GM23338 (cell line): ENCODE measurements at regions not wholly inside any gene's neighbourhood (a gene's known extent, or its start where the extent isn't known, plus 50 kb on each side); places are given as distances from the start of the nearest gene placed in this dataset.

Experiments used
- ATAC-seq: fragments of 200-7000 bp; cut with Tn5 transposase; 3 replicates; pipeline ENCODE4 v1.9.1; 2020
- DNase-seq: peaks from one replicate; pipeline ENCODE4 v3.0.0-alpha.2; 2015; ENCODE audit warnings: low spot score
- H2AFZ ChIP-seq: fragments of 200-600 bp; sonication (generic); 2 replicates; pipeline ENCODE4 v1.8.0; 2016; ENCODE audit warnings: antibody characterized with exemption, mild to moderate bottlenecking, moderate library complexity
- H3F3A ChIP-seq: fragments of 200-600 bp; sonication (generic); replicated peaks from 2 replicates; pipeline ENCODE4 v1.8.0; 2017; ENCODE audit warnings: antibody characterized with exemption, mixed run types, low read depth
- H3K27ac ChIP-seq: fragments of 200-600 bp; sonication (generic); 2 replicates; pipeline ENCODE4 v1.6.1; 2016; ENCODE audit warnings: low read depth
- H3K27me3 ChIP-seq: fragments of 200-600 bp; sonication (generic); 2 replicates; pipeline ENCODE4 v1.8.0; 2016; ENCODE audit warnings: mild to moderate bottlenecking, mixed run types, moderate library complexity; ENCODE audit not compliant: insufficient read depth
- H3K36me3 ChIP-seq: fragments of 200-600 bp; sonication (generic); 2 replicates; pipeline ENCODE4 v1.8.0; 2016; ENCODE audit warnings: mild to moderate bottlenecking; ENCODE audit not compliant: insufficient read depth
- H3K4me1 ChIP-seq: fragments of 200-600 bp; sonication (generic); 2 replicates; pipeline ENCODE4 v1.8.0; 2016; ENCODE audit warnings: mild to moderate bottlenecking, moderate library complexity; ENCODE audit not compliant: insufficient read depth
- H3K4me2 ChIP-seq: fragments of 200-600 bp; sonication (generic); 2 replicates; pipeline ENCODE4 v1.7.1; 2017; ENCODE audit warnings: mixed run types
- H3K4me3 ChIP-seq: fragments of 200-600 bp; sonication (generic); 2 replicates; pipeline ENCODE4 v1.6.1; 2016; ENCODE audit warnings: mixed run types
- H3K79me2 ChIP-seq: fragments of 200-600 bp; sonication (generic); replicated peaks from 2 replicates; pipeline ENCODE4 v1.8.0; 2017; ENCODE audit warnings: mild to moderate bottlenecking; ENCODE audit not compliant: insufficient read depth
- H3K9me2 ChIP-seq: fragments of 200-600 bp; sonication (generic); 2 replicates; pipeline ENCODE4 v1.8.0; 2017; ENCODE audit not compliant: insufficient read depth
- H4K20me1 ChIP-seq: fragments of 200-600 bp; sonication (generic); replicated peaks from 2 replicates; pipeline ENCODE4 v1.8.0; 2017; ENCODE audit warnings: mild to moderate bottlenecking; ENCODE audit not compliant: insufficient read depth
- H3K27ac Mint-ChIP-seq: 2 replicates; pipeline ENCODE4 v1.8.0; 2020; ENCODE audit warnings: inconsistent platforms, mild to moderate bottlenecking, moderate library complexity, mixed read lengths
- H3K27me3 Mint-ChIP-seq: 3 replicates; pipeline ENCODE4 v1.8.0; 2022; ENCODE audit warnings: low read depth, mild to moderate bottlenecking, moderate library complexity, mixed read lengths, inconsistent platforms; ENCODE audit not compliant: insufficient read depth, poor library complexity
- H3K36me3 Mint-ChIP-seq: 3 replicates; pipeline ENCODE4 v1.8.0; 2021; ENCODE audit warnings: low read depth, mild to moderate bottlenecking, inconsistent platforms, moderate library complexity, mixed read lengths
- H3K4me1 Mint-ChIP-seq: 3 replicates; pipeline ENCODE4 v1.8.0; 2020; ENCODE audit warnings: mild to moderate bottlenecking, inconsistent platforms, mixed read lengths
- H3K4me3 Mint-ChIP-seq: 3 replicates; pipeline ENCODE4 v1.8.0; 2021; ENCODE audit warnings: moderate library complexity, mild to moderate bottlenecking, inconsistent platforms, mixed read lengths
- H3K9me3 Mint-ChIP-seq: 3 replicates; pipeline ENCODE4 v1.8.0; 2020; ENCODE audit warnings: moderate library complexity, mild to moderate bottlenecking, inconsistent platforms, mixed read lengths
- ETS1 ChIP-seq: IDR thresholded peaks from 2 replicates; pipeline ENCODE4 v1.6.1; 2016; ENCODE audit warnings: antibody characterized with exemption
- EZH2 ChIP-seq: fragments of 200-600 bp; sonication (generic); IDR thresholded peaks from one replicate; pipeline ENCODE4 v1.8.0; 2017; ENCODE audit warnings: antibody characterized with exemption, mild to moderate bottlenecking, low read depth; ENCODE audit not compliant: unreplicated experiment
- NANOG ChIP-seq: IDR thresholded peaks from 2 replicates; pipeline ENCODE4 v1.6.1; 2016; ENCODE audit warnings: antibody characterized with exemption, borderline replicate concordance
- POLR2AphosphoS5 ChIP-seq: IDR thresholded peaks from 2 replicates; pipeline ENCODE4 v1.6.1; 2016; ENCODE audit warnings: antibody characterized with exemption, low read depth
- STAT1 ChIP-seq: IDR thresholded peaks from one replicate; pipeline ENCODE4 v1.6.1; 2016; ENCODE audit warnings: antibody characterized with exemption; ENCODE audit not compliant: unreplicated experiment
- ZNF114 ChIP-seq: fragments of 250-450 bp; sonication (Bioruptor Pico); IDR thresholded peaks from 2 replicates; pipeline ENCODE4 v1.5.0; 2020; ENCODE audit warnings: mild to moderate bottlenecking, moderate library complexity
- TF ChIP-seq, protein P1 (sequence below): IDR thresholded peaks from one replicate; pipeline ENCODE4 v1.6.1; 2018; ENCODE audit warnings: antibody characterized with exemption; ENCODE audit not compliant: unreplicated experiment
- TF ChIP-seq, protein P2 (sequence below): fragments of 250-450 bp; sonication (Bioruptor Pico); IDR thresholded peaks from 2 replicates; pipeline ENCODE4 v1.5.0; 2020; ENCODE audit warnings: mild to moderate bottlenecking, moderate library complexity

DNA sequence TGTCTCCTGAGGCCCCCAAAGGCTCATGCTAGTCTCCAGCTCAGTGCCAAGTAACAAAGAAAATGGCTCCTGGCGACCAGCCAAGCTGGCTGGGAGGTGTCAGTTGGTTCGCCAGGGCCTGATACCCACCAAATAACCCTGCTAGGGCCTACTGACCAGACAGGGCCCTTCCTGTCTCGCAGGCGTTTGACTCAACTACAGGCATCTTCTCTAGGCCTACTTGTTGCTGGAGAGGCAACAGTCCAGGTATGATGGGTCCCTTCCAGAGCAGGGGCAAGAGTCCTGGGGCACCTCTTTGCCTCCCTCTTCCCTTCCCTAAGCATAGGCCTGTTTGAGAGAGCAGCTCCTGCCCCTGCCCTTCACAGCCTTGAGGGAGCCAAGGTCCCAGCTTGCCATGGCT is 147.9 kb upstream of the VANGL1 start:
- Mint-ChIP-seq H3K36me3 (no peaks in the 10 kb centered on the region), H3K9me3 (no peaks in the 10 kb centered on the region), H3K4me1 (peaks cover 8% of the 10 kb centered on the region; the same call in 2 of the 3 replicates), H3K4me3 (no peak overlapping the region), H3K27ac (no peak overlapping the region), H3K27me3 (peaks cover 2% of the 10 kb centered on the region)
- H3K36me3 ChIP-seq = no peaks in the 10 kb centered on the region
- no peaks in the 10 kb centered on the region for H3K79me2 ChIP-seq
- DNase-seq (no peak), ATAC-seq (no peak)
- no peak overlapping the region for H3K27ac ChIP-seq
- no peak overlapping the region for H3K4me3 ChIP-seq
- no peak overlapping the region for H2AFZ ChIP-seq
- no peaks in the 10 kb centered on the region for H3K4me1 ChIP-seq
- no peak overlapping the region for H3K4me2 ChIP-seq
- TF ChIP-seq, protein P1, sequence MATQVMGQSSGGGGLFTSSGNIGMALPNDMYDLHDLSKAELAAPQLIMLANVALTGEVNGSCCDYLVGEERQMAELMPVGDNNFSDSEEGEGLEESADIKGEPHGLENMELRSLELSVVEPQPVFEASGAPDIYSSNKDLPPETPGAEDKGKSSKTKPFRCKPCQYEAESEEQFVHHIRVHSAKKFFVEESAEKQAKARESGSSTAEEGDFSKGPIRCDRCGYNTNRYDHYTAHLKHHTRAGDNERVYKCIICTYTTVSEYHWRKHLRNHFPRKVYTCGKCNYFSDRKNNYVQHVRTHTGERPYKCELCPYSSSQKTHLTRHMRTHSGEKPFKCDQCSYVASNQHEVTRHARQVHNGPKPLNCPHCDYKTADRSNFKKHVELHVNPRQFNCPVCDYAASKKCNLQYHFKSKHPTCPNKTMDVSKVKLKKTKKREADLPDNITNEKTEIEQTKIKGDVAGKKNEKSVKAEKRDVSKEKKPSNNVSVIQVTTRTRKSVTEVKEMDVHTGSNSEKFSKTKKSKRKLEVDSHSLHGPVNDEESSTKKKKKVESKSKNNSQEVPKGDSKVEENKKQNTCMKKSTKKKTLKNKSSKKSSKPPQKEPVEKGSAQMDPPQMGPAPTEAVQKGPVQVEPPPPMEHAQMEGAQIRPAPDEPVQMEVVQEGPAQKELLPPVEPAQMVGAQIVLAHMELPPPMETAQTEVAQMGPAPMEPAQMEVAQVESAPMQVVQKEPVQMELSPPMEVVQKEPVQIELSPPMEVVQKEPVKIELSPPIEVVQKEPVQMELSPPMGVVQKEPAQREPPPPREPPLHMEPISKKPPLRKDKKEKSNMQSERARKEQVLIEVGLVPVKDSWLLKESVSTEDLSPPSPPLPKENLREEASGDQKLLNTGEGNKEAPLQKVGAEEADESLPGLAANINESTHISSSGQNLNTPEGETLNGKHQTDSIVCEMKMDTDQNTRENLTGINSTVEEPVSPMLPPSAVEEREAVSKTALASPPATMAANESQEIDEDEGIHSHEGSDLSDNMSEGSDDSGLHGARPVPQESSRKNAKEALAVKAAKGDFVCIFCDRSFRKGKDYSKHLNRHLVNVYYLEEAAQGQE = no peak
- TF ChIP-seq ZNF114 (CRISPR knock-in tag) = no peak
- no peak for TF ChIP-seq EZH2
- TF ChIP-seq STAT1 = no peak
- TF ChIP-seq, protein P2, sequence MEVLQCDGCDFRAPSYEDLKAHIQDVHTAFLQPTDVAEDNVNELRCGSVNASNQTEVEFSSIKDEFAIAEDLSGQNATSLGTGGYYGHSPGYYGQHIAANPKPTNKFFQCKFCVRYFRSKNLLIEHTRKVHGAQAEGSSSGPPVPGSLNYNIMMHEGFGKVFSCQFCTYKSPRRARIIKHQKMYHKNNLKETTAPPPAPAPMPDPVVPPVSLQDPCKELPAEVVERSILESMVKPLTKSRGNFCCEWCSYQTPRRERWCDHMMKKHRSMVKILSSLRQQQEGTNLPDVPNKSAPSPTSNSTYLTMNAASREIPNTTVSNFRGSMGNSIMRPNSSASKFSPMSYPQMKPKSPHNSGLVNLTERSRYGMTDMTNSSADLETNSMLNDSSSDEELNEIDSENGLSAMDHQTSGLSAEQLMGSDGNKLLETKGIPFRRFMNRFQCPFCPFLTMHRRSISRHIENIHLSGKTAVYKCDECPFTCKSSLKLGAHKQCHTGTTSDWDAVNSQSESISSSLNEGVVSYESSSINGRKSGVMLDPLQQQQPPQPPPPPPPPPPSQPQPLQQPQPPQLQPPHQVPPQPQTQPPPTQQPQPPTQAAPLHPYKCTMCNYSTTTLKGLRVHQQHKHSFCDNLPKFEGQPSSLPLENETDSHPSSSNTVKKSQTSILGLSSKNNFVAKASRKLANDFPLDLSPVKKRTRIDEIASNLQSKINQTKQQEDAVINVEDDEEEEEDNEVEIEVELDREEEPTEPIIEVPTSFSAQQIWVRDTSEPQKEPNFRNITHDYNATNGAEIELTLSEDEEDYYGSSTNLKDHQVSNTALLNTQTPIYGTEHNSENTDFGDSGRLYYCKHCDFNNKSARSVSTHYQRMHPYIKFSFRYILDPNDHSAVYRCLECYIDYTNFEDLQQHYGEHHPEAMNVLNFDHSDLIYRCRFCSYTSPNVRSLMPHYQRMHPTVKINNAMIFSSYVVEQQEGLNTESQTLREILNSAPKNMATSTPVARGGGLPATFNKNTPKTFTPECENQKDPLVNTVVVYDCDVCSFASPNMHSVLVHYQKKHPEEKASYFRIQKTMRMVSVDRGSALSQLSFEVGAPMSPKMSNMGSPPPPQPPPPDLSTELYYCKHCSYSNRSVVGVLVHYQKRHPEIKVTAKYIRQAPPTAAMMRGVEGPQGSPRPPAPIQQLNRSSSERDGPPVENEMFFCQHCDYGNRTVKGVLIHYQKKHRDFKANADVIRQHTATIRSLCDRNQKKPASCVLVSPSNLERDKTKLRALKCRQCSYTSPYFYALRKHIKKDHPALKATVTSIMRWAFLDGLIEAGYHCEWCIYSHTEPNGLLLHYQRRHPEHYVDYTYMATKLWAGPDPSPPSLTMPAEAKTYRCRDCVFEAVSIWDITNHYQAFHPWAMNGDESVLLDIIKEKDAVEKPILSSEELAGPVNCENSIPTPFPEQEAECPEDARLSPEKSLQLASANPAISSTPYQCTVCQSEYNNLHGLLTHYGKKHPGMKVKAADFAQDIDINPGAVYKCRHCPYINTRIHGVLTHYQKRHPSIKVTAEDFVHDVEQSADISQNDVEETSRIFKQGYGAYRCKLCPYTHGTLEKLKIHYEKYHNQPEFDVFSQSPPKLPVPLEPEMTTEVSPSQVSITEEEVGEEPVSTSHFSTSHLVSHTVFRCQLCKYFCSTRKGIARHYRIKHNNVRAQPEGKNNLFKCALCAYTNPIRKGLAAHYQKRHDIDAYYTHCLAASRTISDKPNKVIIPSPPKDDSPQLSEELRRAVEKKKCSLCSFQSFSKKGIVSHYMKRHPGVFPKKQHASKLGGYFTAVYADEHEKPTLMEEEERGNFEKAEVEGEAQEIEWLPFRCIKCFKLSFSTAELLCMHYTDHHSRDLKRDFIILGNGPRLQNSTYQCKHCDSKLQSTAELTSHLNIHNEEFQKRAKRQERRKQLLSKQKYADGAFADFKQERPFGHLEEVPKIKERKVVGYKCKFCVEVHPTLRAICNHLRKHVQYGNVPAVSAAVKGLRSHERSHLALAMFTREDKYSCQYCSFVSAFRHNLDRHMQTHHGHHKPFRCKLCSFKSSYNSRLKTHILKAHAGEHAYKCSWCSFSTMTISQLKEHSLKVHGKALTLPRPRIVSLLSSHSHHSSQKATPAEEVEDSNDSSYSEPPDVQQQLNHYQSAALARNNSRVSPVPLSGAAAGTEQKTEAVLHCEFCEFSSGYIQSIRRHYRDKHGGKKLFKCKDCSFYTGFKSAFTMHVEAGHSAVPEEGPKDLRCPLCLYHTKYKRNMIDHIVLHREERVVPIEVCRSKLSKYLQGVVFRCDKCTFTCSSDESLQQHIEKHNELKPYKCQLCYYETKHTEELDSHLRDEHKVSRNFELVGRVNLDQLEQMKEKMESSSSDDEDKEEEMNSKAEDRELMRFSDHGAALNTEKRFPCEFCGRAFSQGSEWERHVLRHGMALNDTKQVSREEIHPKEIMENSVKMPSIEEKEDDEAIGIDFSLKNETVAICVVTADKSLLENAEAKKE = no peak
- no peak for TF ChIP-seq NANOG
- no peak for TF ChIP-seq ETS1
- no peak for TF ChIP-seq POLR2AphosphoS5
- H3K9me2 ChIP-seq = 0 out of 2 replicates have a peak, but pooled peaks cover 9% of the 10 kb centered on the region
- no peaks in the 10 kb centered on the region for H3K27me3 ChIP-seq
- no peaks in the 10 kb centered on the region for H3F3A ChIP-seq
- no peaks in the 10 kb centered on the region for H4K20me1 ChIP-seq
